WTC11 (cell line): ENCODE measurements at regions not wholly inside any gene's neighbourhood (a gene's known extent, or its start where the extent isn't known, plus 50 kb on each side); places are given as distances from the start of the nearest gene placed in this dataset.

Source experiments
- ATAC-seq: fragments of 200-7000 bp; cut with Tn5 transposase; 2 replicates; pipeline ENCODE4 v1.10.0; 2021; ENCODE audit warnings: mild to moderate bottlenecking, moderate library complexity
- CTCF ChIA-PET: fragments of 300-600 bp; sonication (Branson Sonifier 250); formaldehyde crosslinking; loops from one replicate; lab custom pipeline; 2021; ENCODE audit warnings: antibody characterized with exemption; lab: Charles Lee
- POLR2A ChIA-PET: fragments of 350-600 bp; sonication (Branson Sonifier 250); formaldehyde crosslinking; loops from one replicate; lab custom pipeline; 2021; ENCODE audit warnings: antibody characterized with exemption; lab: Charles Lee
- DNase-seq: peaks from one replicate; pipeline ENCODE4 v3.0.0; 2021; ENCODE audit warnings: low spot score
- H3K27ac Mint-ChIP-seq: 2 replicates; pipeline ENCODE4 v1.8.0; 2021; ENCODE audit warnings: mixed read lengths
- H3K27me3 Mint-ChIP-seq: 2 replicates; pipeline ENCODE4 v1.8.0; 2021; ENCODE audit warnings: low read depth, mild to moderate bottlenecking, moderate library complexity, mixed read lengths
- H3K36me3 Mint-ChIP-seq: 2 replicates; pipeline ENCODE4 v1.8.0; 2021; ENCODE audit warnings: mixed read lengths
- H3K4me1 Mint-ChIP-seq: 2 replicates; pipeline ENCODE4 v1.8.0; 2022; ENCODE audit warnings: mixed read lengths
- H3K4me3 Mint-ChIP-seq: 2 replicates; pipeline ENCODE4 v1.8.0; 2021; ENCODE audit warnings: mild to moderate bottlenecking, moderate library complexity, mixed read lengths
- H3K9me3 Mint-ChIP-seq: 2 replicates; pipeline ENCODE4 v1.8.0; 2021; ENCODE audit warnings: mixed read lengths
- ELF4 ChIP-seq: sonication (generic); formaldehyde crosslinking; IDR thresholded peaks from 2 replicates; pipeline ENCODE4 v1.8.1; 2022; ENCODE audit warnings: low read depth, mild to moderate bottlenecking, moderate library complexity, missing genetic modification reagents
- ETV6 ChIP-seq: sonication (generic); formaldehyde crosslinking; IDR thresholded peaks from 2 replicates; pipeline ENCODE4 v1.8.1; 2022; ENCODE audit warnings: mild to moderate bottlenecking, missing genetic modification reagents
- FOXK1 ChIP-seq: sonication (generic); formaldehyde crosslinking; IDR thresholded peaks from 2 replicates; pipeline ENCODE4 v1.8.0; 2022; ENCODE audit warnings: mild to moderate bottlenecking, moderate library complexity, missing genetic modification reagents
- IRF2 ChIP-seq: sonication (generic); formaldehyde crosslinking; IDR thresholded peaks from 2 replicates; pipeline ENCODE4 v1.8.0; 2022; ENCODE audit warnings: low read depth, missing genetic modification reagents, borderline replicate concordance
- NFATC4 ChIP-seq: fragments of 250-450 bp; sonication (Bioruptor Pico); IDR thresholded peaks from 2 replicates; pipeline ENCODE4 v1.9.0; 2021; ENCODE audit warnings: mild to moderate bottlenecking
- SMAD4 ChIP-seq: sonication (generic); formaldehyde crosslinking; IDR thresholded peaks from 2 replicates; pipeline ENCODE4 v1.8.0; 2022; ENCODE audit warnings: mild to moderate bottlenecking, missing genetic modification reagents
- STAT6 ChIP-seq: sonication (generic); formaldehyde crosslinking; conservative IDR thresholded peaks from 2 replicates; pipeline ENCODE4 v1.8.1; 2023; ENCODE audit warnings: mild to moderate bottlenecking, low read depth, missing genetic modification reagents, moderate library complexity
- TEAD4 ChIP-seq: sonication (generic); formaldehyde crosslinking; IDR thresholded peaks from 2 replicates; pipeline ENCODE4 v1.8.0; 2022; ENCODE audit warnings: mild to moderate bottlenecking, missing genetic modification reagents
- TP53 ChIP-seq: sonication (generic); formaldehyde crosslinking; IDR thresholded peaks from 2 replicates; pipeline ENCODE4 v1.8.1; 2023; ENCODE audit warnings: mild to moderate bottlenecking, missing genetic modification reagents
- ZMAT4 ChIP-seq: fragments of 250-450 bp; sonication (Bioruptor Pico); IDR thresholded peaks from 2 replicates; pipeline ENCODE4 v1.9.0; 2021; ENCODE audit warnings: mild to moderate bottlenecking
- ZNF121 ChIP-seq: sonication (generic); formaldehyde crosslinking; IDR thresholded peaks from 2 replicates; pipeline ENCODE4 v1.8.0; 2023; ENCODE audit warnings: missing genetic modification reagents
- ZNF317 ChIP-seq: sonication (generic); formaldehyde crosslinking; IDR thresholded peaks from 2 replicates; pipeline ENCODE4 v1.8.1; 2023; ENCODE audit warnings: low read depth, mild to moderate bottlenecking, moderate library complexity, missing genetic modification reagents, borderline replicate concordance
- ZNF396 ChIP-seq: fragments of 250-450 bp; sonication (Bioruptor Pico); IDR thresholded peaks from 2 replicates; pipeline ENCODE4 v1.8.0; 2021; ENCODE audit warnings: mild to moderate bottlenecking, moderate library complexity, borderline replicate concordance
- ZNF416 ChIP-seq: fragments of 250-450 bp; sonication (Bioruptor Pico); IDR thresholded peaks from 2 replicates; pipeline ENCODE4 v1.9.0; 2021; ENCODE audit warnings: mild to moderate bottlenecking, inconsistent platforms
- TF ChIP-seq, protein P1 (sequence below): sonication (generic); formaldehyde crosslinking; IDR thresholded peaks from 2 replicates; pipeline ENCODE4 v1.8.1; 2023; ENCODE audit warnings: mild to moderate bottlenecking, missing genetic modification reagents, borderline replicate concordance

GRCh38 chrX:131840799-131841495, 182.2 kb upstream of the STK26 start:
- TF ChIP-seq IRF2 (CRISPR knock-in tag) (no peak), NFATC4 (no peak), STAT6 (CRISPR knock-in tag) (no peak), SMAD4 (CRISPR knock-in tag) (no peak), ETV6 (CRISPR knock-in tag) (no peak), ZMAT4 (CRISPR knock-in tag) (no peak), TEAD4 (CRISPR knock-in tag) (no peak)
- Mint-ChIP-seq H3K9me3 (no peaks in the 10 kb centered on the region), H3K4me3 (peak overlapping the region; percentile 44; the same call in 1 of the 2 replicates), H3K27ac (no peak overlapping the region), H3K4me1 (peaks cover 6% of the 10 kb centered on the region), H3K36me3 (no peaks in the 10 kb centered on the region), H3K27me3 (no peaks in the 10 kb centered on the region)
- ChIA-PET POLR2A (no interaction called here), CTCF (interaction anchor here (0.7 to 2.0 kb wide), 17 partner anchors 9 to 791 kb away, joined by 3 to 22 read pairs (median 6); partner anchors contain the start of gene RAP2C)
- DNase-seq (no peak), ATAC-seq (peak; percentile 44)

DNA sequence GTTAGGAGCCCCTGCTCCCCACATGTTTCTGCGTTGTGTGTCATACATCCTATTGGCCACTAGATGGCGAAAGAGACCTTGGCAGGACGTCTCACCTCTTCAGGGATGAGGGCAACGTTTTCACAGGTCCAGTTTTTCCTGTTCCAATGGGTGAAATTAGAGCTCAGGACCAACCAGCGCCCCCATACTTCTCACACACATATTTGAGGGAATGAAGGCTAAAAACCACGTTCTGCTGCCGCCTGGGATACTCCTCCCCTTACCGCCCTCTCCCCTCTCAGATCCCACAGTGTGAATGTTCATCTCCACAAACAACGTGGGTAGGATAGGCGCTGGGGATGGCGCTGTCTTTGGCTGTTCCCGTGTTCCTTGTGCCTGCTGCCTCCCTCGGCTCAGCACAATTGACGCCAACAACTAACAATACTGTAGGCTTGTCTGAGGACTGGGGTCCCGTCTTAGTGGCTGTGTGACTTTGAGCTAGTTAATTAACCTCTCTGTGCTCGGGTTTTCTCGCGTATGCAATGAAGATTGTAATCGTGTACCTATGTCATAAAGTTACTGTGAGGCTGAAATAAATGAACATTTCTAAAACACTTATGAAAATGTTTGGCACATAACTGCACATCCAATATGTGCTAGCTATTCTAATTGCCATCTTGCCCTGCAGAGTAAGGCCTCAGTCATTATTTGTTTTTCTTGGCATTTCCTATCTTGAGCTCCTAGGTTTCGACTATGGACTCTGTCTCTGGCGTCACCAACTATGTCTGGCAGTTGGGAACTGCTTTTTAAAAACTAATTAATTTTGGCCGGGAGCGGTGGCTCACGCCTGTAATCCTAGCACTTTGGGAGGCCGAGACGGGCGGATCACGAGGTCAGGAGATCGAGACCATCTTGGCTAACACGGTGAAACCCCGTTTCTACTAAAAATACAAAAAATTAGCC, 181.3 kb upstream of the STK26 start:
- no peak overlapping the region for H3K27ac Mint-ChIP-seq
- H3K36me3 Mint-ChIP-seq, result no peaks in the 10 kb centered on the region
- ATAC-seq (peak; percentile 96), DNase-seq (peak; percentile 29)
- POLR2A ChIA-PET, result no interaction called here
- CTCF ChIA-PET, result interaction anchor here (0.6 to 2.0 kb wide), 23 partner anchors 10 to 790 kb away, joined by 3 to 22 read pairs (median 5); partner anchors contain the start of genes RAP2C and STK26
- H3K9me3 Mint-ChIP-seq, result no peaks in the 10 kb centered on the region
- peaks cover 6% of the 10 kb centered on the region for H3K4me1 Mint-ChIP-seq
- H3K4me3 Mint-ChIP-seq, result peak overlapping the region; percentile 44; the same call in 1 of the 2 replicates
- no peaks in the 10 kb centered on the region for H3K27me3 Mint-ChIP-seq
- TF ChIP-seq ZNF121 (CRISPR knock-in tag) (peak; percentile 59; the same call in 1 of the 2 replicates), ZNF396 (no peak), ZNF416 (CRISPR knock-in tag) (peak; percentile 89; the same call in 1 of the 2 replicates)

- no peaks in the 10 kb centered on the region for H3K36me3 Mint-ChIP-seq
- TF ChIP-seq, protein P1, sequence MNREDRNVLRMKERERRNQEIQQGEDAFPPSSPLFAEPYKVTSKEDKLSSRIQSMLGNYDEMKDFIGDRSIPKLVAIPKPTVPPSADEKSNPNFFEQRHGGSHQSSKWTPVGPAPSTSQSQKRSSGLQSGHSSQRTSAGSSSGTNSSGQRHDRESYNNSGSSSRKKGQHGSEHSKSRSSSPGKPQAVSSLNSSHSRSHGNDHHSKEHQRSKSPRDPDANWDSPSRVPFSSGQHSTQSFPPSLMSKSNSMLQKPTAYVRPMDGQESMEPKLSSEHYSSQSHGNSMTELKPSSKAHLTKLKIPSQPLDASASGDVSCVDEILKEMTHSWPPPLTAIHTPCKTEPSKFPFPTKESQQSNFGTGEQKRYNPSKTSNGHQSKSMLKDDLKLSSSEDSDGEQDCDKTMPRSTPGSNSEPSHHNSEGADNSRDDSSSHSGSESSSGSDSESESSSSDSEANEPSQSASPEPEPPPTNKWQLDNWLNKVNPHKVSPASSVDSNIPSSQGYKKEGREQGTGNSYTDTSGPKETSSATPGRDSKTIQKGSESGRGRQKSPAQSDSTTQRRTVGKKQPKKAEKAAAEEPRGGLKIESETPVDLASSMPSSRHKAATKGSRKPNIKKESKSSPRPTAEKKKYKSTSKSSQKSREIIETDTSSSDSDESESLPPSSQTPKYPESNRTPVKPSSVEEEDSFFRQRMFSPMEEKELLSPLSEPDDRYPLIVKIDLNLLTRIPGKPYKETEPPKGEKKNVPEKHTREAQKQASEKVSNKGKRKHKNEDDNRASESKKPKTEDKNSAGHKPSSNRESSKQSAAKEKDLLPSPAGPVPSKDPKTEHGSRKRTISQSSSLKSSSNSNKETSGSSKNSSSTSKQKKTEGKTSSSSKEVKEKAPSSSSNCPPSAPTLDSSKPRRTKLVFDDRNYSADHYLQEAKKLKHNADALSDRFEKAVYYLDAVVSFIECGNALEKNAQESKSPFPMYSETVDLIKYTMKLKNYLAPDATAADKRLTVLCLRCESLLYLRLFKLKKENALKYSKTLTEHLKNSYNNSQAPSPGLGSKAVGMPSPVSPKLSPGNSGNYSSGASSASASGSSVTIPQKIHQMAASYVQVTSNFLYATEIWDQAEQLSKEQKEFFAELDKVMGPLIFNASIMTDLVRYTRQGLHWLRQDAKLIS (CRISPR knock-in tag), result no peak
- TF ChIP-seq FOXK1 (no peak), TP53 (CRISPR knock-in tag) (no peak), ZNF317 (CRISPR knock-in tag) (no peak), ELF4 (CRISPR knock-in tag) (no peak)
- no peaks in the 10 kb centered on the region for H3K9me3 Mint-ChIP-seq
- ChIA-PET CTCF (interaction anchor here (0.7 kb wide), 1 partner anchor 223 kb away, joined by 5 read pairs; no protein-coding TSS in a partner anchor), POLR2A (no interaction called here)
- DNase-seq, result no peak
- H3K27me3 Mint-ChIP-seq, result no peaks in the 10 kb centered on the region
- no peak overlapping the region for H3K27ac Mint-ChIP-seq
- H3K4me1 Mint-ChIP-seq, result peaks cover 6% of the 10 kb centered on the region
- ATAC-seq, result no peak
- no peak overlapping the region for H3K4me3 Mint-ChIP-seq
Observed at GRCh38 chrX:131843987-131844386, 179.1 kb upstream of the STK26 start.
